ENCODE measurements at regions not wholly inside any gene's neighbourhood (a gene's known extent, or its start where the extent isn't known, plus 50 kb on each side); places are given as distances from the start of the nearest gene placed in this dataset.
"Not testable (repeated sequence)": the region's sequence is repeated elsewhere in the genome, so short reads cannot be mapped to it uniquely, and the experiment has no call there.

DNA sequence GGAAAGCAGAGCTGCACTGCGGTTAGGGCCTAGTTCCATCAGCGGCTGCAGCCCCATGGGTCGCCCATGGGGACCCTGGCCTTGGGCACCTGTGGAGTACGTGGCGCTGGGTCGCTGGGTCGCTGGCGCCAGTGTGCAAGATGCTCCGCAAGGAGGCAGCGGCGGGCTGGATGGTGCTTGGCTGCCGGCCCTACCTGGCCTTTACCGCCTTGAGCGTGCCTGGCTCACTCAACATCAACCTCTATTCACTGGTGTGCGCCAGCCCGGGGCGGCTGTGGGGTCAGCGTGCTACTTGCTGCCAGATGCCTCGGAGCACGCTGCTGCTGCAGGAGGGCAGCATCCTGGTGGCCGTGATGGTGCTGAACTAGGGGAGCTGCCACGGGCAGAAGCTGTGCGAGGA, 85.1 kb upstream of the RHOU start:
- H3K27ac ChIP-seq, result no peak overlapping the region

GRCh38 chr1:228650946-228651345, 84.3 kb upstream of the RHOU start:
- H3K27ac ChIP-seq, result no peak overlapping the region
- peaks cover 15% of the 10 kb centered on the region for H4K20me1 ChIP-seq (ENCODE audit: low read depth)
- H3K4me1 ChIP-seq, result no peaks in the 10 kb centered on the region
- H3K27me3 Mint-ChIP-seq (ENCODE audit: insufficient read depth, low read depth), result peaks cover 36% of the 10 kb centered on the region
- DNase-seq (ENCODE audit: low spot score), result no peak
- no peaks in the 10 kb centered on the region for H3K36me3 Mint-ChIP-seq
- H3K9ac ChIP-seq, result no peak overlapping the region
- peaks cover 11% of the 10 kb centered on the region for H3K4me1 Mint-ChIP-seq
- H3K4me3 Mint-ChIP-seq, result no peak overlapping the region
- no peaks in the 10 kb centered on the region for H3K9me3 Mint-ChIP-seq
- no peak overlapping the region for H2AFZ ChIP-seq (replicated peaks)
- H3K4me2 ChIP-seq, result no peak overlapping the region
- H3K4me3 ChIP-seq, result no peak overlapping the region
- H3F3A ChIP-seq (ENCODE audit: low read depth), result peaks cover 23% of the 10 kb centered on the region
- no peaks in the 10 kb centered on the region for H3K9me3 ChIP-seq (ENCODE audit: low read depth)
- TF ChIP-seq, protein P1, sequence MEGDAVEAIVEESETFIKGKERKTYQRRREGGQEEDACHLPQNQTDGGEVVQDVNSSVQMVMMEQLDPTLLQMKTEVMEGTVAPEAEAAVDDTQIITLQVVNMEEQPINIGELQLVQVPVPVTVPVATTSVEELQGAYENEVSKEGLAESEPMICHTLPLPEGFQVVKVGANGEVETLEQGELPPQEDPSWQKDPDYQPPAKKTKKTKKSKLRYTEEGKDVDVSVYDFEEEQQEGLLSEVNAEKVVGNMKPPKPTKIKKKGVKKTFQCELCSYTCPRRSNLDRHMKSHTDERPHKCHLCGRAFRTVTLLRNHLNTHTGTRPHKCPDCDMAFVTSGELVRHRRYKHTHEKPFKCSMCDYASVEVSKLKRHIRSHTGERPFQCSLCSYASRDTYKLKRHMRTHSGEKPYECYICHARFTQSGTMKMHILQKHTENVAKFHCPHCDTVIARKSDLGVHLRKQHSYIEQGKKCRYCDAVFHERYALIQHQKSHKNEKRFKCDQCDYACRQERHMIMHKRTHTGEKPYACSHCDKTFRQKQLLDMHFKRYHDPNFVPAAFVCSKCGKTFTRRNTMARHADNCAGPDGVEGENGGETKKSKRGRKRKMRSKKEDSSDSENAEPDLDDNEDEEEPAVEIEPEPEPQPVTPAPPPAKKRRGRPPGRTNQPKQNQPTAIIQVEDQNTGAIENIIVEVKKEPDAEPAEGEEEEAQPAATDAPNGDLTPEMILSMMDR (IDR thresholded peaks at IDR 0.05), result no peak
- no peak for TF ChIP-seq EZH2 (IDR thresholded peaks at IDR 0.05)
- no peak for TF ChIP-seq EZH2phosphoT487 (IDR thresholded peaks at IDR 0.05)
- no peaks in the 10 kb centered on the region for H3K79me2 ChIP-seq (ENCODE audit: low read depth)
- no peaks in the 10 kb centered on the region for H3K36me3 ChIP-seq
- peaks cover 68% of the 10 kb centered on the region for H3K27me3 ChIP-seq
- H3K27ac Mint-ChIP-seq, result no peak overlapping the region

More for the DNA sequence above, 85.1 kb upstream of the RHOU start:
- Mint-ChIP-seq H3K27me3 (ENCODE audit: insufficient read depth, low read depth) (peaks cover 36% of the 10 kb centered on the region), H3K9me3 (no peaks in the 10 kb centered on the region), H3K36me3 (no peaks in the 10 kb centered on the region), H3K27ac (no peak overlapping the region), H3K4me3 (no peak overlapping the region), H3K4me1 (peaks cover 11% of the 10 kb centered on the region)
- H3K4me2 ChIP-seq, result no peak overlapping the region
- peaks cover 15% of the 10 kb centered on the region for H4K20me1 ChIP-seq (ENCODE audit: low read depth)
- DNase-seq (ENCODE audit: low spot score), result peak; percentile 65
- TF ChIP-seq, protein P1 (IDR thresholded peaks at IDR 0.05), result peak; percentile 42
- TF ChIP-seq EZH2 (IDR thresholded peaks at IDR 0.05), result no peak
- no peak for TF ChIP-seq EZH2phosphoT487 (IDR thresholded peaks at IDR 0.05)
- H3K9ac ChIP-seq, result no peak overlapping the region
- no peaks in the 10 kb centered on the region for H3K36me3 ChIP-seq
- peaks cover 68% of the 10 kb centered on the region for H3K27me3 ChIP-seq
- H3F3A ChIP-seq (ENCODE audit: low read depth), result peaks cover 23% of the 10 kb centered on the region
- no peaks in the 10 kb centered on the region for H3K4me1 ChIP-seq
- no peak overlapping the region for H2AFZ ChIP-seq (replicated peaks)
- no peaks in the 10 kb centered on the region for H3K9me3 ChIP-seq (ENCODE audit: low read depth)
- no peak overlapping the region for H3K4me3 ChIP-seq
- no peaks in the 10 kb centered on the region for H3K79me2 ChIP-seq (ENCODE audit: low read depth)

GRCh38 chr1:228652116-228652515, 83.2 kb upstream of the RHOU start:
- no peak overlapping the region for H2AFZ ChIP-seq (replicated peaks)
- no peak overlapping the region for H3K4me3 Mint-ChIP-seq
- peaks cover 61% of the 10 kb centered on the region for H3K27me3 ChIP-seq

GRCh38 chr1:228653057-228653456, 82.2 kb upstream of the RHOU start:
- not testable (repeated sequence) for H3K36me3 Mint-ChIP-seq; H2AFZ ChIP-seq (replicated peaks); H3K27ac ChIP-seq; H3K9me3 ChIP-seq (ENCODE audit: low read depth); H3K4me3 ChIP-seq; H3F3A ChIP-seq (ENCODE audit: low read depth); H3K36me3 ChIP-seq; H3K4me1 ChIP-seq; H3K27ac Mint-ChIP-seq; H3K4me1 Mint-ChIP-seq; H3K9me3 Mint-ChIP-seq; DNase-seq (ENCODE audit: low spot score); H3K4me2 ChIP-seq; H3K9ac ChIP-seq; H3K79me2 ChIP-seq (ENCODE audit: low read depth); H3K4me3 Mint-ChIP-seq
- Histone ChIP-seq H3K27me3 (peaks cover 52% of the 10 kb centered on the region), H4K20me1 (ENCODE audit: low read depth) (peaks cover 12% of the 10 kb centered on the region)
- H3K27me3 Mint-ChIP-seq (ENCODE audit: insufficient read depth, low read depth), result peaks cover 23% of the 10 kb centered on the region

More at GRCh38 chr1:228652116-228652515, 83.2 kb upstream of the RHOU start:
- Histone ChIP-seq H3K79me2 (ENCODE audit: low read depth) (no peaks in the 10 kb centered on the region), H3K27ac (no peak overlapping the region), H3K9ac (no peak overlapping the region), H3K4me2 (no peak overlapping the region), H3K4me1 (no peaks in the 10 kb centered on the region), H3F3A (ENCODE audit: low read depth) (peaks cover 19% of the 10 kb centered on the region), H3K4me3 (no peak overlapping the region), H3K36me3 (no peaks in the 10 kb centered on the region), H3K9me3 (ENCODE audit: low read depth) (no peaks in the 10 kb centered on the region), H4K20me1 (ENCODE audit: low read depth) (peaks cover 15% of the 10 kb centered on the region)
- no peak overlapping the region for H3K27ac Mint-ChIP-seq
- peaks cover 11% of the 10 kb centered on the region for H3K4me1 Mint-ChIP-seq
- TF ChIP-seq, protein P1 (IDR thresholded peaks at IDR 0.05), result no peak
- TF ChIP-seq EZH2 (IDR thresholded peaks at IDR 0.05) (no peak), EZH2phosphoT487 (IDR thresholded peaks at IDR 0.05) (no peak)
- DNase-seq (ENCODE audit: low spot score), result no peak
- no peaks in the 10 kb centered on the region for H3K36me3 Mint-ChIP-seq
- peaks cover 30% of the 10 kb centered on the region for H3K27me3 Mint-ChIP-seq (ENCODE audit: insufficient read depth, low read depth)
- no peaks in the 10 kb centered on the region for H3K9me3 Mint-ChIP-seq

Measured in neural progenitor cell (in vitro differentiated cells).